SK-N-SH (cell line): ENCODE measurements at regions not wholly inside any gene's neighbourhood (a gene's known extent, or its start where the extent isn't known, plus 50 kb on each side); places are given as distances from the start of the nearest gene placed in this dataset.

ENCODE experiments used
- CTCF ChIA-PET: fragments of 300-600, 350-600 bp; formaldehyde crosslinking; extraction: SDS; loops from one replicate; lab custom pipeline; 2021; lab: Yijun Ruan, JAX
- POLR2A ChIA-PET: fragments of 350-600 bp; sonication (Branson Sonifier 250); formaldehyde crosslinking; extraction: SDS; loops from one replicate; lab custom pipeline; 2020; ENCODE audit warnings: antibody characterized with exemption, inconsistent platforms; lab: Yijun Ruan, JAX
- DNase-seq: peaks from one replicate; pipeline ENCODE4 v3.0.0; 2012
- H2AFZ ChIP-seq: fragments of 200-600 bp; sonication (generic); 2 replicates; pipeline ENCODE4 v1.8.1; 2016; ENCODE audit warnings: antibody characterized with exemption, mild to moderate bottlenecking, low read depth
- H3F3A ChIP-seq: fragments of 200-600 bp; sonication (generic); replicated peaks from 2 replicates; pipeline ENCODE3; 2016; ENCODE audit warnings: antibody characterized with exemption, mild to moderate bottlenecking; ENCODE audit not compliant: insufficient read depth
- H3K27ac ChIP-seq, 2 experiments: fragments of 200-500 bp in 1 of 2; fragments of 200-600 bp in 1 of 2; sonication (Bioruptor generic) in 1 of 2; sonication (generic), shearing (Covaris generic) in 1 of 2; 2 replicates each; pipeline versions ENCODE4 v1.5.1 to v1.6.1; 2014 to 2016; ENCODE audit warnings: low read depth in 2 of 2, inconsistent platforms in 1 of 2, low read length in 1 of 2, mild to moderate bottlenecking in 1 of 2, mixed read lengths in 1 of 2
- H3K27me3 ChIP-seq: fragments of 200-600 bp; sonication (generic), shearing (Covaris generic); 2 replicates; pipeline ENCODE4 v1.6.1; 2016; ENCODE audit warnings: mixed run types; ENCODE audit not compliant: insufficient read depth
- H3K36me3 ChIP-seq, 2 experiments: fragments of 200-500 bp in 1 of 2; fragments of 200-600 bp in 1 of 2; sonication (Bioruptor generic) in 1 of 2; sonication (generic) in 1 of 2; replicated peaks in 1 of 2; 2 replicates each; pipeline versions ENCODE3 to v1.5.1; 2014 to 2016; ENCODE audit warnings: low read length in 1 of 2, mild to moderate bottlenecking in 1 of 2; ENCODE audit not compliant: insufficient read depth in 2 of 2, control insufficient read depth in 1 of 2
- H3K4me1 ChIP-seq, 2 experiments: fragments of 200-500 bp in 1 of 2; fragments of 200-600 bp in 1 of 2; sonication (Bioruptor generic) in 1 of 2; sonication (generic), shearing (Covaris generic) in 1 of 2; 2 replicates each; pipeline versions ENCODE4 v1.5.1 to v1.6.1; 2014 to 2016; ENCODE audit warnings: low read depth in 1 of 2, low read length in 1 of 2, mixed run types in 1 of 2; ENCODE audit not compliant: insufficient read depth in 2 of 2, control insufficient read depth in 1 of 2
- H3K4me2 ChIP-seq: fragments of 200-600 bp; sonication (generic), shearing (Covaris generic); 2 replicates; pipeline ENCODE4 v1.6.1; 2017; ENCODE audit warnings: mixed run types
- H3K4me3 ChIP-seq, 2 experiments: fragments of 200-500 bp in 1 of 2; fragments of 200-600 bp in 1 of 2; sonication (Bioruptor generic) in 1 of 2; sonication (generic), shearing (Covaris generic) in 1 of 2; 2 replicates each; pipeline versions ENCODE4 v1.5.1 to v1.8.1; 2014 to 2016; ENCODE audit warnings: low read depth in 2 of 2, inconsistent platforms in 1 of 2, low read length in 1 of 2, mild to moderate bottlenecking in 1 of 2, mixed read lengths in 1 of 2, moderate library complexity in 1 of 2
- H3K79me2 ChIP-seq: fragments of 200-600 bp; sonication (generic); 2 replicates; pipeline ENCODE4 v1.8.1; 2017; ENCODE audit warnings: mild to moderate bottlenecking; ENCODE audit not compliant: insufficient read depth
- H3K9ac ChIP-seq: fragments of 200-600 bp; sonication (generic); 2 replicates; pipeline ENCODE4 v1.6.1; 2017; ENCODE audit warnings: mixed run types
- H3K9me2 ChIP-seq: fragments of 200-600 bp; sonication (generic); 2 replicates; pipeline ENCODE4 v1.6.1; 2017; ENCODE audit warnings: mixed run types
- H3K9me3 ChIP-seq: fragments of 200-600 bp; sonication (generic); 2 replicates; pipeline ENCODE4 v1.6.1; 2017; ENCODE audit warnings: mixed run types, mild to moderate bottlenecking, moderate library complexity
- H4K20me1 ChIP-seq: fragments of 200-600 bp; sonication (generic); 2 replicates; pipeline ENCODE4 v1.6.1; 2017; ENCODE audit warnings: mild to moderate bottlenecking, mixed run types; ENCODE audit not compliant: insufficient read depth
- CHD2 ChIP-seq: fragments of 150-350 bp; IDR thresholded peaks from 2 replicates; pipeline ENCODE4 v1.6.1; 2018; ENCODE audit warnings: low read length; ENCODE audit not compliant: partially characterized antibody
- ELF1 ChIP-seq: IDR thresholded peaks from 2 replicates; pipeline ENCODE4 v1.4.0; 2012
- EP300 ChIP-seq, 2 experiments: IDR thresholded peaks; 2 replicates each; pipeline versions ENCODE4 v1.4.0 to v1.6.1; 2012; ENCODE audit warnings: borderline replicate concordance in 1 of 2, low read depth in 1 of 2, low read length in 1 of 2
- FOSL2 ChIP-seq: IDR thresholded peaks from 2 replicates; pipeline ENCODE4 v1.4.0; 2012; ENCODE audit warnings: low read depth, mild to moderate bottlenecking, moderate library complexity, borderline replicate concordance
- FOXJ3 ChIP-seq: sonication (generic); formaldehyde crosslinking; IDR thresholded peaks from 2 replicates; pipeline ENCODE4 v1.5.1; 2020; ENCODE audit warnings: mild to moderate bottlenecking, missing genetic modification reagents
- FOXM1 ChIP-seq: IDR thresholded peaks from 2 replicates; pipeline ENCODE4 v1.4.0; 2012; ENCODE audit warnings: low read depth, mild to moderate bottlenecking
- GATA2 ChIP-seq: sonication (generic); formaldehyde crosslinking; IDR thresholded peaks from 2 replicates; pipeline ENCODE4 v1.5.0; 2020; ENCODE audit warnings: mild to moderate bottlenecking, missing genetic modification reagents
- JUND ChIP-seq: IDR thresholded peaks from 2 replicates; pipeline ENCODE4 v1.4.0; 2012
- MXI1 ChIP-seq: IDR thresholded peaks from 2 replicates; pipeline ENCODE4 v1.6.1; 2012; ENCODE audit warnings: mild to moderate bottlenecking, low read depth, low read length, improper control_type of control experiment
- NFIC ChIP-seq: IDR thresholded peaks from 2 replicates; pipeline ENCODE4 v1.4.0; 2012; ENCODE audit warnings: borderline replicate concordance
- NRF1 ChIP-seq: IDR thresholded peaks from 2 replicates; pipeline ENCODE4 v1.6.1; 2012; ENCODE audit warnings: low read depth, mild to moderate bottlenecking, low read length
- POLR2AphosphoS5 ChIP-seq: IDR thresholded peaks from 2 replicates; pipeline ENCODE4 v1.6.1; 2012; ENCODE audit warnings: low read depth, low read length
- RAD21 ChIP-seq: IDR thresholded peaks from 2 replicates; pipeline ENCODE4 v1.6.1; 2012; ENCODE audit warnings: mild to moderate bottlenecking, low read length
- RCOR1 ChIP-seq: fragments of 150-350 bp; IDR thresholded peaks from 2 replicates; pipeline ENCODE4 v1.6.1; 2017; ENCODE audit warnings: antibody characterized with exemption, low read length
- REST ChIP-seq: IDR thresholded peaks from 2 replicates; pipeline ENCODE4 v1.6.1; 2012; ENCODE audit warnings: mild to moderate bottlenecking, low read depth, low read length, moderate library complexity
- RFX5 ChIP-seq: IDR thresholded peaks from 2 replicates; pipeline ENCODE4 v1.6.1; 2012; ENCODE audit warnings: mild to moderate bottlenecking, improper control_type of control experiment, low read length
- RXRA ChIP-seq: IDR thresholded peaks from 2 replicates; pipeline ENCODE4 v1.4.0; 2012; ENCODE audit warnings: low read depth, mild to moderate bottlenecking, borderline replicate concordance
- SIN3A ChIP-seq: IDR thresholded peaks from 2 replicates; pipeline ENCODE4 v1.6.1; 2012; ENCODE audit warnings: low read depth, mild to moderate bottlenecking, low read length, moderate library complexity, borderline replicate concordance
- TAF1 ChIP-seq: IDR thresholded peaks from 2 replicates; pipeline ENCODE4 v1.6.1; 2012; ENCODE audit warnings: low read depth, mild to moderate bottlenecking, low read length, moderate library complexity, borderline replicate concordance
- TEAD4 ChIP-seq: IDR thresholded peaks from 2 replicates; pipeline ENCODE4 v1.4.0; 2012; ENCODE audit warnings: mild to moderate bottlenecking, borderline replicate concordance; ENCODE audit not compliant: insufficient read depth
- WGBS: methylation state at CpG from one replicate; pipeline ENCODE4 v1.1.6; 2017; ENCODE audit warnings: low lambda C conversion rate; 5-methylcytosine and 5-hydroxymethylcytosine counted together
- TF ChIP-seq, protein P1 (sequence below): IDR thresholded peaks from 2 replicates; pipeline ENCODE4 v1.4.0; 2012; ENCODE audit warnings: low read depth, borderline replicate concordance

GRCh38 chr11:79694368-79694767 is 253.5 kb upstream of the TENM4 start:
- no peaks in the 10 kb centered on the region for H3K79me2 ChIP-seq
- no peak overlapping the region for H3K4me3 ChIP-seq
- no peak overlapping the region for H3K4me2 ChIP-seq
- DNase-seq: no peak
- H4K20me1 ChIP-seq: no peaks in the 10 kb centered on the region
- TF ChIP-seq RAD21: no peak
- TF ChIP-seq TEAD4: no peak
- no peak for TF ChIP-seq FOXM1
- no peak for TF ChIP-seq CHD2
- TF ChIP-seq, protein P1, sequence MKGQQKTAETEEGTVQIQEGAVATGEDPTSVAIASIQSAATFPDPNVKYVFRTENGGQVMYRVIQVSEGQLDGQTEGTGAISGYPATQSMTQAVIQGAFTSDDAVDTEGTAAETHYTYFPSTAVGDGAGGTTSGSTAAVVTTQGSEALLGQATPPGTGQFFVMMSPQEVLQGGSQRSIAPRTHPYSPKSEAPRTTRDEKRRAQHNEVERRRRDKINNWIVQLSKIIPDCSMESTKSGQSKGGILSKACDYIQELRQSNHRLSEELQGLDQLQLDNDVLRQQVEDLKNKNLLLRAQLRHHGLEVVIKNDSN: no peak
- no peak for TF ChIP-seq RCOR1
- no peak for TF ChIP-seq SIN3A
- no peak for TF ChIP-seq REST
- TF ChIP-seq TAF1: no peak
- no peak for TF ChIP-seq FOSL2
- TF ChIP-seq GATA2: no peak
- H2AFZ ChIP-seq: no peak overlapping the region
- no peak overlapping the region for H3K27ac ChIP-seq
- CTCF ChIA-PET: interaction anchor here (2.8 kb wide), 1 partner anchor 14 kb away, joined by 12 read pairs; no protein-coding TSS in a partner anchor
- no peaks in the 10 kb centered on the region for H3K27me3 ChIP-seq
- no peaks in the 10 kb centered on the region for H3K4me1 ChIP-seq
- H3K36me3 ChIP-seq: no peaks in the 10 kb centered on the region
- H3K9ac ChIP-seq: no peak overlapping the region
- H3F3A ChIP-seq: no peaks in the 10 kb centered on the region
- H3K9me2 ChIP-seq: no peaks in the 10 kb centered on the region
- no peaks in the 10 kb centered on the region for H3K9me3 ChIP-seq
- 24% methylated on average over 1 of the region's 1 CpG for WGBS
- POLR2A ChIA-PET: no interaction called here

DNA sequence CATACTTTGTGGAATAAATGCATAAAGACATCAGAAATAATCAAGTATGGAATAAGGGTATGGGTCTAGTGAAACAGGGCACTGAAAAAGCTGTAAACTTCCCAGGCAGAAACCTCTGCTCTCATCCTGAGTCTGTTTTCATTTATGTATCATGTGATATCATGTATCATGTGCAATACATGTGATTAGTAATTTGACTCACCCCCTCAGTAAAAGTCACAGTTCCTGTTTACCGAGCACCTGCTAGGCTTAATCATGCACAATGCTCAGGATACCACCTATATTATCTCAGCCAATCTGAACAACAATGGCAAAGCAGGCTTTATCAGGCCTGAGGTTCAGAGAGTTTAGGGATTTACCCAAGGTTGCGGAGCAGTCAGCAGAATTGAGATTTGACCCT is 250.6 kb upstream of the TENM4 start:
- POLR2A ChIA-PET: no interaction called here
- H3K4me2 ChIP-seq: no peak overlapping the region

More for the DNA sequence above, 250.6 kb upstream of the TENM4 start:
- no peak for DNase-seq
- Histone ChIP-seq H4K20me1 (no peaks in the 10 kb centered on the region), H3K27ac (no peak overlapping the region), H3K27me3 (no peaks in the 10 kb centered on the region), H3K9ac (no peak overlapping the region), H3K9me2 (no peaks in the 10 kb centered on the region), H3K4me3 (no peak overlapping the region), H3K9me3 (no peaks in the 10 kb centered on the region), H3K79me2 (no peaks in the 10 kb centered on the region), H3K36me3 (no peaks in the 10 kb centered on the region), H3K4me1 (no peaks in the 10 kb centered on the region), H2AFZ (no peak overlapping the region), H3F3A (no peaks in the 10 kb centered on the region)
- CTCF ChIA-PET: interaction anchor here (1.4 kb wide), 1 partner anchor 17 kb away, joined by 3 read pairs; no protein-coding TSS in a partner anchor
- TF ChIP-seq JUND (no peak), GATA2 (no peak), RXRA (no peak), NRF1 (no peak), POLR2AphosphoS5 (no peak), MXI1 (no peak), NFIC (no peak), RCOR1 (no peak), FOXM1 (no peak), FOXJ3 (CRISPR knock-in tag) (no peak), EP300 (IDR thresholded peaks at IDR 0.05; ENCODE audit: borderline replicate concordance in 1 of 2, low read depth in 1 of 2, low read length in 1 of 2) (no peak), ELF1 (no peak), RFX5 (no peak)
- TF ChIP-seq, protein P1: no peak
- WGBS: 39% methylated on average over 2 of the region's 2 CpGs
